A172 (cell line): ENCODE measurements at regions not wholly inside any gene's neighbourhood (a gene's known extent, or its start where the extent isn't known, plus 50 kb on each side); places are given as distances from the start of the nearest gene placed in this dataset.

Experiments used
- DNase-seq: peaks from one replicate; pipeline ENCODE4 v3.0.0-alpha.2; 2015; ENCODE audit warnings: low spot score

- peak; percentile 7 for DNase-seq
Observed at GRCh38 chr2:106572541-106573450, 85.6 kb downstream of the CD8B2 start.

GRCh38 chr2:106573773-106574172 lies 86.6 kb downstream of the CD8B2 start:
- DNase-seq: no peak

DNA sequence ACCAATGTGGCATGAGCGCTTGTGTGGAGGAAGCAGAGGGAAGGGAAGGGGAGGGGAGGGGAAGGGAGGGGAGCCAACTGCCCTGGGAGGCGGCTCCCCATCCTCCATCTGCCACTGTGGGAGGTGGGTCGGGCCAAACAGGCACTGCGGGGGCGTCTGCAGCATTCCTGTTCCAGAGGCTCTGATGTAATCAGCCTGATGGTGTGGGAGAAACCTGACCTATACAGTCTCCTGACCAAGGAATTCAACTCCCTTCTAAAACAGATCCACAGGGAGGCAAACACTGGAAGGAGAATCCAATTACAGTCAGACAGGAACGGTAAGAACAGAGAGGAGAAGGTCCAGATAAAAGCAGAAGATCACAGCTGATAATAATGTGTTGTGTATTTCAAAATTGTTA lies 88.8 kb downstream of the CD8B2 start:
- DNase-seq: no peak

DNA sequence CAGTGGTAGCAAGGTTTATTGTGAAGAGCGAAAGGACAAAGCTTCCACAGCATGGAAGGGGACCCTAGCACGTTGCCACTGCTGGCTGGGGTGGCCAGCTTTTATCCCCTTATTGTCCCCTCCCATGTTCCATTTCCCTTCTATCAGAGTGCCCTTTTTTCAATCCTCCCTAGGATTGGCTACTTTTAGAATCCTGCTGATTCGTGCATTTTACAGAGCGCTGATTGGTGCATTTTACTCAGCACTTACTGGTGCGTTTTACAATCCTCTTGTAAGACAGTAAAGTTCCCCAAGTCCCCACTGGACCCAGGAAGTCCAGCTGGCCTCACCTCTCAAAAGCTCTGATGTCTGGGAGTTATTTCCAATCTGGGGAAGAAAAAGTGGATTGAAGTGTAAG lies 90.1 kb downstream of the CD8B2 start:
- no peak for DNase-seq

DNA sequence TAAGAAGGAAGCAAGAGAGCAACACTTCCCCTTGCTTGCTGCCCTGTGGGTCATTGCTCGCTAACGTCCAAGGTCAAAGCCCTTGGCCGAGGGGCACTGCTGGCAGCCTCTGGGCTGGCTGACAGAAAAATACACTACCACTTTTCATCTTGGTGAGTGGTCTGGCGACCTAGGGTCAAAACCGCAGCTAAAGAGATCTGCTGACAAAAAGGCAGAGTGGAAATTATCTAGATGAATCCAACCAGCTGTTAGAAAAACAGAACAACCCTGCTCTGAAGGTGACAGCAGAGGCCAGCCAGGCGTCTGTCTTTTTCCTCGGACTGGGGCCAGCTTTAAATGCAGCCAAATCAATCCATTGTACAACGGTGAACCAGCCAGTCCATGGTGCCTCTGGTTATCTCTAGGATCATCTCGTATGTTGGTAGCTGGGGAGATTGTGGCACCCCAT lies 92.6 kb downstream of the CD8B2 start:
- no peak for DNase-seq

DNA sequence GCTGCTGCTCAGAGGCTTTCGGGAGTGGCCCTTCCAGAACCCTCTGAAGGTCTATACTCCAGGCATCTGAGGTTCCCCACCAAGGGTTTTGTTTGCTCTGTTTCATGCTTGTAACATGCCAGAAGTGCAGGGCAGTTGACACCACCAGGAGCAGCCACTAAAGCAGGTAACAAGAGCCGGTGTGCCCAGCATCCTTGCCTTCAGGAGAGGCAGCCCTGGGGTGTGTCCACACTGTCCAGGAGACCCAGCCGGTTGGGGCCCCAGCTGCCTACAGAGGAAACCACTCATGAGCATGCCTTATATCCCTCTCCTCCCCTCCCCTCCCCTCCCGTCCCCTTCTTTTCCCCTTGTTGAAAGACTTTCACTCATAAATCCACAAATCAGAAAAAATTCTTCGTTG lies 93.1 kb downstream of the CD8B2 start:
- no peak for DNase-seq

DNA sequence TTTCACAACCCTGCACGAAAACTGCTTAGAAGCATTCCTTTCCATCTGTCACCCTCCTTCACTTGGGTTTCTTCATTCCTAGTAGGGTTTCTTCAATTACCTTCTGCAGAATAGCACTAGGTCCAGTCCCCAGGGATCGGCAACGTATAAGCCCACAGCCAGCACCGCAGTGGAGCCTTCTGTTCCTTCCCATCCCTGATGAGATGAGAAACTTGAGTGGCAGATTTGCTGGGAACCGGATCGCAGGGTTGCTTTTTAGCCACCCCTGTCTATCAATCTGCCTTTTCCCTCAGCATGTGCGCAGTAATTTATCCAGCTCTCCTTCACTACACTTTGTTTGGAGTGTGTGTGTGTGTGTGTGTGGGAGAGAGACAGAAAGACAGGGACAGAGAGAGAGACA lies 94.2 kb downstream of the CD8B2 start:
- no peak for DNase-seq

- DNase-seq: no peak
Observed at GRCh38 chr2:106581755-106582147, 94.6 kb downstream of the CD8B2 start.

GRCh38 chr2:106582148-106583143 lies 95.3 kb downstream of the CD8B2 start:
- peak; percentile 78 for DNase-seq

GRCh38 chr2:106584304-106584954 lies 97.3 kb downstream of the CD8B2 start:
- no peak for DNase-seq

DNA sequence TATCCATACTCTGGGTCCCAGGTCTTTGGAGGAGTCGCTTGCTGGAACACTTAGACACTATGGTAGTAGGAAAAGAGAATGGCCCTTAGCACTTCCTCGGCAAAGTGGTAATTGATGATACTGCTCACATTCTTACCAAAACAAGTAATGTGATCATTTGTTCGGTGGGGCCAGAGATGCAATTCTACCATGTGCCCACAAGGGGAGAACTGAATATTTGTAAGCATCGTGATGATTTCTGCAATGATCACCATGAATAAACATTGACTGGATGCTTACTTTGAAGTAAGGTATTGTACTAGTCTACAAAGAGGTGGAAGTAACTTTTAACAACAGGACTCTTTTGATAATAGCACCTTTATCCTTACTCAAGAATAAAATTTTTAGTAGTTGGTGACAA lies 109.7 kb downstream of the CD8B2 start:
- DNase-seq: no peak

DNA sequence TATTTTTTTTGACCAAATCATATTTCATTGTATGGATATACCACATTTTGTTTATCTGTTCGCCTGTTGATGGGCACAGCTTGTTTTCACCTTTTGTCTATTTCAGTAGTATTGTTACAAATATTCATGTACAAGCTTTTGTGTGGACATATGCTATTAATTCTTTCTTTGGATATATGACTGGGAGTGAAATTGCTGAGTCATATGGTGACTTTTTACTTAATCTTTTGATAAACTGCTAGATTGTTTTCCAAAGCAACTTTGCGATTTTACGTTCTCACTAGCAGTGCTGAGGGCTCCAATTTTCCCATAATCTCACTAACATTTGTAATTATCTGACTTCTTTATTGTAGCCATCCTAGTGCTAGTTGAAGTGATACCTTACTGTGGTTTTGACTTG lies 112.4 kb downstream of the CD8B2 start:
- DNase-seq: no peak

GRCh38 chr2:106602042-106602441 lies 114.9 kb downstream of the CD8B2 start:
- DNase-seq: no peak

- no peak for DNase-seq
Observed at GRCh38 chr2:106606652-106607051, 119.5 kb downstream of the CD8B2 start.

GRCh38 chr2:106607371-106607770 lies 120.2 kb downstream of the CD8B2 start:
- DNase-seq: no peak

DNA sequence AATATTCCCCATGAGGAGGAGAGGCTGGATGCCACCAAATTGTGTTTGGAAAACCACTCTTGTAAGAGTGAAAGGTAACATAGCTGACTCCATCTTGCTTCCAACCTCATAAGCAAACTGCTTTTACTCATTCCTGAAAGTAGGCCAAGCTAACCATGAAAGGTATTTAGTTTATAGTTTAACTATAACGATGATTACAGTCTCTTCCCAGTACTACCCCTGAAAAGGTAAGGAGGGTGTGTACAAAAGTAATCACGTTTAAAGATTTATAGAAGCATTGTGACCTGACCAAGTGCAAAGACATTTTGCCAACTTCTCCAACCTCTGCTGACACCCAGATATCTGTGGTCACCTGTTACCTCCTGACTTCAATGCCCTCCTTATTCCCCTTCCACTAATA lies 122.6 kb downstream of the CD8B2 start:
- no peak for DNase-seq

GRCh38 chr2:106614511-106615291 lies 127.5 kb downstream of the CD8B2 start:
- DNase-seq: no peak

DNA sequence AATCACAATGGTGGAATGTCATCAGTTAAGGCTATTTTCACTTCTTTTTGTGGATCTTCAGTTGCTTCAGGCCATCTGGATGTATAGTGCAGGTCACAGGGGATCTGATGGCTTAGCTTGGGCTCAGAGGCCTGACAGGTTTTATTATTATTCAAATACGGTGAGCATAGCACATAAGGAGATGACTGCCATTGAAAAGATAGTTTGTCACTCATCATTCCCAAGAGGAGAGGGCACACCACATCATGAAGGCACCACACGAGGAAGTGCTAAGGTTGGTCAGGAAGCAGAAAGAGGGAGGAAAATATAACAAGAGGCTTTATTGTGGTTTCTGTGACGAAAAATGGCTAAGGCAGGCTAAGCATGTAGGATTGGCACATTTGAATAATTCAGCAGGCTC lies 131.4 kb downstream of the CD8B2 start:
- DNase-seq: no peak

DNA sequence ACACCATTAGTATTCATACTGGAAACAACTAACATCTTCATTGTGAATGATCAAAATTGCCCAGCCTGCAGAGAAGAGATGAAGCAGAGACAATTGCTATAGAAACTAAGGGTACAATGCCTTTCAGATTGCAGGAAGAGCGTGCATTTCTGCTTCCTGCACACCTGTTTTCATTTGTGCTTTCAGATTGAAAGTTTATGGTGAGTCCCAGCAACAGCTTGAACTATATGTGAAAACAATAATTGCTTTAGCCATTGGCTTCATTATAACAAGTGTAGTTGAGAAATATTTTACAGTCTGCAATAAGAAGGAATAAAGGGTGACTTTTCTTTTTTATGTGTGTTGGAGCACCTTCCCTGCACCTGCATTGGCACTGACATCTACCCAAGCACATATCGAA lies 136.3 kb downstream of the CD8B2 start:
- DNase-seq: no peak

DNA sequence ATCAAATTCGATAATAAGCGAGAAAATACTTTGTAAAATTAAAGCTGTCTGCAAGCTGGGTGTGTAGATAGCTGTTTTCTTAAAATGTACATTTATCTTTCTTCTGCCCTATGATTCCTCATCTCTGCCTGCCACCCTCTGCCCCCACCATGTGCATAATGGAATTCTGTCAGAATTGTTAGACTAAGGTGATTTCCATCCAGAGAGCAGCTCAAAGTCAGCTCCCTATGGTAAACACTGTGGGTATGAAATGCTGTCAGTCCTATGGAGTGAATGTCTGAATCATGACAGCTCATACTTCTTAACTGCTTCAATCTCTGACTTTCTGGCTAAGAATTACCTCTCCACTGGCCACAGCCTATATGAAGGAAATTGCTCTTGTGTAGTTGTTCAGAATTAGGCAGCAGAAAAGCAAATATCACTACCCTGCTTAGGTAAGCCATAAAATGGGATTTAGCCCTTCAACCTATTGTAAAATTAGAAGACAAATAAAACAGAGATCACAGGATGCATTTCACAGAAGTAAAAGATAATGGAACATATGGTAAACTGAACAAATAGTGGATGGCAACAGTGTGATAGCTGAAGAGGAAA lies 137.7 kb downstream of the CD8B2 start:
- DNase-seq: no peak

- no peak for DNase-seq
Observed at GRCh38 chr2:106628377-106628776, 141.2 kb downstream of the CD8B2 start.
